ENCODE measurements at regions not wholly inside any gene's neighbourhood (a gene's known extent, or its start where the extent isn't known, plus 50 kb on each side); places are given as distances from the start of the nearest gene placed in this dataset.

GRCh38 chr4:138858419-138858818, 157.2 kb upstream of the NOCT start:
- Histone ChIP-seq H3K27ac (no peak overlapping the region), H3K4me3 (no peak overlapping the region)

GRCh38 chr4:138857416-138857815, 158.2 kb upstream of the NOCT start:
- 63 to 64% methylated on average over 2 of the region's 2 CpGs for WGBS, 2 donors
- no peaks in the 10 kb centered on the region for H3K36me3 ChIP-seq
- no peaks in the 10 kb centered on the region for H3K4me1 ChIP-seq
- TF ChIP-seq EP300 (IDR thresholded peaks at IDR 0.05) (no peak), POLR2A (IDR thresholded peaks at IDR 0.05) (no peak), CTCF (IDR thresholded peaks at IDR 0.05) (no peak)
- H3K27ac ChIP-seq = no peak overlapping the region
- peaks cover 0 to 4% (median 0%) of the 10 kb centered on the region in 4 donors for H3K9me3 ChIP-seq
- H3K27me3 ChIP-seq = peaks cover 0 to 5% of the 10 kb centered on the region in 2 donors
- no peak overlapping the region for H3K4me3 ChIP-seq
- no peak for DNase-seq (ENCODE audit: low spot score in 2 of 2)

More at GRCh38 chr4:138858419-138858818, 157.2 kb upstream of the NOCT start:
- Histone ChIP-seq H3K4me1 (no peaks in the 10 kb centered on the region), H3K36me3 (no peaks in the 10 kb centered on the region), H3K27me3 (no peaks in the 10 kb centered on the region), H3K9me3 (peaks cover 0 to 4% (median 0%) of the 10 kb centered on the region in 4 donors)
- no peak for DNase-seq (ENCODE audit: low spot score in 2 of 2)
- TF ChIP-seq CTCF (IDR thresholded peaks at IDR 0.05) (no peak), EP300 (IDR thresholded peaks at IDR 0.05) (no peak), POLR2A (IDR thresholded peaks at IDR 0.05) (no peak)

- no peaks in the 10 kb centered on the region for H3K36me3 ChIP-seq
- H3K27ac ChIP-seq = no peak overlapping the region
- no peak for DNase-seq (ENCODE audit: low spot score in 2 of 2)
- no peaks in the 10 kb centered on the region for H3K9me3 ChIP-seq
- no peak for TF ChIP-seq POLR2A (IDR thresholded peaks at IDR 0.05)
- no peak for TF ChIP-seq CTCF (IDR thresholded peaks at IDR 0.05)
- no peak for TF ChIP-seq EP300 (IDR thresholded peaks at IDR 0.05)
- 74 to 81% methylated on average over 2 of the region's 2 CpGs for WGBS, 2 donors
- no peak overlapping the region for H3K4me3 ChIP-seq
- peaks cover 0 to 5% of the 10 kb centered on the region in 2 donors for H3K27me3 ChIP-seq
- H3K4me1 ChIP-seq = peaks cover 0 to 11% (median 0%) of the 10 kb centered on the region in 4 donors
These were observed 162.9 kb upstream of the NOCT start for GRCh38 chr4:138852681-138853080.

GRCh38 chr4:138851391-138852335, 163.9 kb upstream of the NOCT start:
- no peak overlapping the region for H3K4me3 ChIP-seq
- 17 to 23% methylated on average over 17 of the region's 17 CpGs for WGBS, 2 donors
- no peak for DNase-seq (ENCODE audit: low spot score in 2 of 2)

More at GRCh38 chr4:138851391-138852335, 163.9 kb upstream of the NOCT start:
- H3K9me3 ChIP-seq = no peaks in the 10 kb centered on the region
- peaks cover 0 to 11% (median 0%) of the 10 kb centered on the region in 4 donors for H3K4me1 ChIP-seq
- no peak for TF ChIP-seq CTCF (IDR thresholded peaks at IDR 0.05)
- no peak for TF ChIP-seq POLR2A (IDR thresholded peaks at IDR 0.05)
- TF ChIP-seq EP300 (IDR thresholded peaks at IDR 0.05) = no peak
- H3K36me3 ChIP-seq = no peaks in the 10 kb centered on the region
- peaks cover 0 to 5% of the 10 kb centered on the region in 2 donors for H3K27me3 ChIP-seq
- no peak overlapping the region for H3K27ac ChIP-seq
